CD14-positive monocyte (primary cell): ENCODE measurements at regions not wholly inside any gene's neighbourhood (a gene's known extent, or its start where the extent isn't known, plus 50 kb on each side); places are given as distances from the start of the nearest gene placed in this dataset.

Source experiments
- DNase-seq, 3 donors: peaks; one replicate each; pipeline ENCODE4 v3.0.0-alpha.2; 2011 to 2022
- H2AFZ ChIP-seq: 2 replicates; pipeline ENCODE4 v1.6.0; 2012; ENCODE audit warnings: mild to moderate bottlenecking, low read depth, low read length, inconsistent platforms; ENCODE audit not compliant: insufficient read depth, poor library complexity, severe bottlenecking
- H3K27ac ChIP-seq, 2 donors: 1 replicate in 1 of 2; 2 replicates in 1 of 2; pipeline ENCODE4 v1.5.1; 2012 to 2013; ENCODE audit warnings: low read length in 2 of 2, control low read depth in 1 of 2, inconsistent platforms in 1 of 2, low read depth in 1 of 2, mild to moderate bottlenecking in 1 of 2
- H3K27me3 ChIP-seq, 2 donors: one replicate each; pipeline versions ENCODE4 v1.6.0 to v1.6.1; 2011 to 2013; ENCODE audit warnings: low read length in 2 of 2; ENCODE audit not compliant: control insufficient read depth in 2 of 2, insufficient read depth in 2 of 2
- H3K36me3 ChIP-seq, 2 donors: replicated peaks in 1 of 2; 1 replicate in 1 of 2; 2 replicates in 1 of 2; pipeline versions ENCODE4 v1.5.1 to v1.6.1; 2012 to 2013; ENCODE audit warnings: low read length in 2 of 2, control low read depth in 1 of 2, inconsistent platforms in 1 of 2, mild to moderate bottlenecking in 1 of 2; ENCODE audit not compliant: insufficient read depth in 2 of 2, control insufficient read depth in 1 of 2
- H3K4me1 ChIP-seq, 2 donors: 1 replicate in 1 of 2; 2 replicates in 1 of 2; pipeline versions ENCODE4 v1.5.1 to v1.6.1; 2012 to 2013; ENCODE audit warnings: low read length in 2 of 2, control low read depth in 1 of 2, inconsistent platforms in 1 of 2, mild to moderate bottlenecking in 1 of 2, moderate library complexity in 1 of 2; ENCODE audit not compliant: insufficient read depth in 2 of 2, control insufficient read depth in 1 of 2
- H3K4me2 ChIP-seq: replicated peaks from 2 replicates; pipeline ENCODE3; 2012; ENCODE audit warnings: low read length, moderate library complexity, mild to moderate bottlenecking; ENCODE audit not compliant: poor library complexity, severe bottlenecking; ENCODE audit errors: extremely low read depth
- H3K4me3 ChIP-seq, 3 experiments: fragments of 200-600 bp in 1 of 3; sonication (generic) in 1 of 3; replicated peaks in 1 of 3; 1 replicate in 2 of 3; 2 replicates in 1 of 3; pipeline ENCODE4 v1.5.1; 2011 to 2013; ENCODE audit warnings: low read length in 3 of 3, mild to moderate bottlenecking in 3 of 3, control low read depth in 2 of 3, low read depth in 2 of 3, inconsistent platforms in 1 of 3, moderate library complexity in 1 of 3
- H3K79me2 ChIP-seq: 2 replicates; pipeline ENCODE4 v1.6.0; 2012; ENCODE audit warnings: mild to moderate bottlenecking, control low read depth, inconsistent platforms, low read length, moderate library complexity; ENCODE audit not compliant: insufficient read depth
- H3K9ac ChIP-seq: 2 replicates; pipeline ENCODE4 v1.6.0; 2017; ENCODE audit warnings: low read length, mild to moderate bottlenecking; ENCODE audit not compliant: insufficient read depth, poor library complexity, severe bottlenecking
- H3K9me3 ChIP-seq, 2 donors: replicated peaks in 1 of 2; 1 replicate in 1 of 2; 2 replicates in 1 of 2; pipeline versions ENCODE4 v1.5.1 to v1.6.1; 2012 to 2013; ENCODE audit warnings: low read length in 2 of 2, control low read depth in 1 of 2; ENCODE audit not compliant: control insufficient read depth in 1 of 2, insufficient read depth in 1 of 2
- H4K20me1 ChIP-seq: 2 replicates; pipeline ENCODE4 v1.6.0; 2012; ENCODE audit warnings: mild to moderate bottlenecking, low read length, control low read depth, moderate library complexity; ENCODE audit not compliant: insufficient read depth
- H3K27ac Mint-ChIP-seq, 7 donors: one replicate each; pipeline ENCODE4 v1.8.0; 2020; ENCODE audit warnings: mild to moderate bottlenecking in 7 of 7, mixed read lengths in 7 of 7, moderate library complexity in 6 of 7, inconsistent platforms in 2 of 7
- H3K27me3 Mint-ChIP-seq, 3 donors: one replicate each; pipeline ENCODE4 v1.8.0; 2021 to 2022; ENCODE audit warnings: low read depth in 3 of 3, mild to moderate bottlenecking in 3 of 3, mixed read lengths in 3 of 3, moderate library complexity in 3 of 3, inconsistent platforms in 1 of 3
- H3K36me3 Mint-ChIP-seq, 2 donors: one replicate each; pipeline ENCODE4 v1.8.0; 2020; ENCODE audit warnings: mixed read lengths in 2 of 2, inconsistent platforms in 1 of 2, mild to moderate bottlenecking in 1 of 2
- H3K4me1 Mint-ChIP-seq: one replicate; pipeline ENCODE4 v1.8.0; 2020; ENCODE audit warnings: mild to moderate bottlenecking, mixed read lengths
- H3K4me3 Mint-ChIP-seq, 2 donors: one replicate each; pipeline ENCODE4 v1.8.0; 2020; ENCODE audit warnings: mild to moderate bottlenecking in 2 of 2, mixed read lengths in 2 of 2, moderate library complexity in 1 of 2
- H3K9me3 Mint-ChIP-seq, 7 donors: one replicate each; pipeline ENCODE4 v1.8.0; 2020 to 2022; ENCODE audit warnings: mixed read lengths in 7 of 7, mild to moderate bottlenecking in 6 of 7, moderate library complexity in 6 of 7, inconsistent platforms in 2 of 7
- WGBS: methylation state at CpG from one replicate; pipeline ENCODE4 v1.1.5; 2013; ENCODE audit warnings: missing lambda C conversion rate; ENCODE audit not compliant: insufficient coverage; 5-methylcytosine and 5-hydroxymethylcytosine counted together
- intact Hi-C, 2 donors: fragments of 100-400 bp; cut with micrococcal nuclease; formaldehyde crosslinking; loops; one replicate each; pipeline versions ENCODE4 v1.15.0 to v1.15.1; 2023
- TF ChIP-seq, protein P1 (sequence below): fragments of 200-600 bp; IDR thresholded peaks from one replicate; pipeline ENCODE4 v1.8.0; 2022; ENCODE audit warnings: antibody characterized with exemption, mild to moderate bottlenecking

DNA sequence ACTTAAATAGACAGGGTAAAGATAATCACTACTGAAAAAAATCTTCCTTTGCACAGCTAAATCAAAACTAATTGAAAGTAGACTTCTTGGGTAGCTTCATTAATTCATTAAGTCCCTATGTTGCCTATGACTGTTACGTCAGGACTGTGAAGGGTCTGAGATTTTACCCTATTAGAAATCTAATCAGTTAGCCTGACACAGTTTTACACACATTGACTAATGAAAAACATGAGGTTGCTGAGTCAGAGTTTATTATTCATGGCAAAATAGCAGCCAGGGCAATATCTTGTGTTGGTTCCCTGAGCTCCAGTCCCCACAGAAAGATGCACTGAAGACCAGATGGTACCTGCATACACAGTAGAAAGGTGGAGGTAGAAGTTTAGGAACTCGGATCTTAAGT lies 262.5 kb upstream of the ZP4 start:
- no peak for DNase-seq
- Histone ChIP-seq H3K27ac (no peak overlapping the region), H3K4me1 (no peaks in the 10 kb centered on the region), H2AFZ (no peak overlapping the region), H3K9ac (no peak overlapping the region), H3K9me3 (no peaks in the 10 kb centered on the region), H3K36me3 (no peaks in the 10 kb centered on the region), H3K4me2 (no peak overlapping the region), H3K79me2 (no peaks in the 10 kb centered on the region), H3K4me3 (no peak overlapping the region), H4K20me1 (no peaks in the 10 kb centered on the region), H3K27me3 (no peaks in the 10 kb centered on the region)
- no peak overlapping the region for H3K27ac Mint-ChIP-seq
- no peaks in the 10 kb centered on the region for H3K27me3 Mint-ChIP-seq
- WGBS = no CpG with 5 or more reads among the region's 2 CpGs
- peaks cover 0 to 10% (median 3%) of the 10 kb centered on the region in 7 donors for H3K9me3 Mint-ChIP-seq
- no peaks in the 10 kb centered on the region for H3K36me3 Mint-ChIP-seq
- TF ChIP-seq, protein P1, sequence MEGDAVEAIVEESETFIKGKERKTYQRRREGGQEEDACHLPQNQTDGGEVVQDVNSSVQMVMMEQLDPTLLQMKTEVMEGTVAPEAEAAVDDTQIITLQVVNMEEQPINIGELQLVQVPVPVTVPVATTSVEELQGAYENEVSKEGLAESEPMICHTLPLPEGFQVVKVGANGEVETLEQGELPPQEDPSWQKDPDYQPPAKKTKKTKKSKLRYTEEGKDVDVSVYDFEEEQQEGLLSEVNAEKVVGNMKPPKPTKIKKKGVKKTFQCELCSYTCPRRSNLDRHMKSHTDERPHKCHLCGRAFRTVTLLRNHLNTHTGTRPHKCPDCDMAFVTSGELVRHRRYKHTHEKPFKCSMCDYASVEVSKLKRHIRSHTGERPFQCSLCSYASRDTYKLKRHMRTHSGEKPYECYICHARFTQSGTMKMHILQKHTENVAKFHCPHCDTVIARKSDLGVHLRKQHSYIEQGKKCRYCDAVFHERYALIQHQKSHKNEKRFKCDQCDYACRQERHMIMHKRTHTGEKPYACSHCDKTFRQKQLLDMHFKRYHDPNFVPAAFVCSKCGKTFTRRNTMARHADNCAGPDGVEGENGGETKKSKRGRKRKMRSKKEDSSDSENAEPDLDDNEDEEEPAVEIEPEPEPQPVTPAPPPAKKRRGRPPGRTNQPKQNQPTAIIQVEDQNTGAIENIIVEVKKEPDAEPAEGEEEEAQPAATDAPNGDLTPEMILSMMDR = no peak
- H3K4me3 Mint-ChIP-seq = no peak overlapping the region
- H3K4me1 Mint-ChIP-seq = no peaks in the 10 kb centered on the region
- intact Hi-C loops = no loop called here

DNA sequence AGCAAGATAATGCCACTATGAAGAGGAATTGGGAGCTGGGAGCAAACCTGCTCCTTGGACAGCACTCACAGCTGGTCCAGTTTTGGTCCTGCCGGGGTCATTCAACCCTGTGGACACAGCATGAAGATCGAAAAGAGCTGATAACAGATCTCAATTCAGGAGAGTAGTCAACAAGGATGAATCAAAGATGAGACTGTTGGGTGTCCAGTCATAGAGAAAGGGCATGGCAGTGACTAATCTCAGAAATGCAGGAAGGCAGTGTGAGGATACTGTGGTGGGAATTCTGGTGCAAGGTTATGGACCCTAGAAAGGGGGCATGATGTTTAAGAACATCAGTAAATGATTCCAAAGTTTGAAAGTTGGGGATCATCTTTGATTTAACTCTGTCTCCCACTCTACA lies 261.4 kb upstream of the ZP4 start:
- intact Hi-C loops = no loop called here
- 100% methylated on average over 2 of the region's 2 CpGs for WGBS
- Histone ChIP-seq H3K9me3 (no peaks in the 10 kb centered on the region), H3K79me2 (no peaks in the 10 kb centered on the region), H4K20me1 (no peaks in the 10 kb centered on the region), H3K4me2 (no peak overlapping the region), H3K4me3 (no peak overlapping the region), H3K9ac (no peak overlapping the region), H3K36me3 (no peaks in the 10 kb centered on the region), H3K27ac (no peak overlapping the region), H2AFZ (no peak overlapping the region), H3K4me1 (no peaks in the 10 kb centered on the region), H3K27me3 (no peaks in the 10 kb centered on the region)
- H3K27me3 Mint-ChIP-seq = no peaks in the 10 kb centered on the region
- DNase-seq = no peak
- H3K27ac Mint-ChIP-seq = no peak overlapping the region
- H3K4me3 Mint-ChIP-seq = no peak overlapping the region
- TF ChIP-seq, protein P1 = no peak
- H3K4me1 Mint-ChIP-seq = no peaks in the 10 kb centered on the region
- no peaks in the 10 kb centered on the region for H3K36me3 Mint-ChIP-seq
- H3K9me3 Mint-ChIP-seq = peaks cover 0 to 10% (median 3%) of the 10 kb centered on the region in 7 donors
